BE2C (cell line): ENCODE measurements at regions not wholly inside any gene's neighbourhood (a gene's known extent, or its start where the extent isn't known, plus 50 kb on each side); places are given as distances from the start of the nearest gene placed in this dataset.

Experiments
- DNase-seq: peaks from one replicate; pipeline ENCODE4 v3.0.0-alpha.2; 2020
- H3K27me3 ChIP-seq: fragments of 250-450 bp; sonication (Bioruptor Pico); 2 replicates; pipeline ENCODE4 v1.5.1; 2020; ENCODE audit warnings: mild to moderate bottlenecking
- H3K36me3 ChIP-seq: fragments of 250-450 bp; sonication (Bioruptor Pico); 2 replicates; pipeline ENCODE4 v1.5.1; 2020; ENCODE audit warnings: mild to moderate bottlenecking
- H3K4me1 ChIP-seq: fragments of 250-450 bp; sonication (Bioruptor Pico); 2 replicates; pipeline ENCODE4 v1.5.1; 2020
- H3K4me3 ChIP-seq: 2 replicates; pipeline ENCODE4 v1.5.1; 2011; ENCODE audit warnings: low read depth, low read length
- H3K9me3 ChIP-seq: fragments of 250-450 bp; sonication (Bioruptor Pico); 2 replicates; pipeline ENCODE4 v1.5.1; 2020
- TF ChIP-seq, protein P1 (sequence below): IDR thresholded peaks from 2 replicates; pipeline ENCODE4 v1.5.1; 2012; ENCODE audit warnings: mild to moderate bottlenecking, low read depth, low read length

DNA sequence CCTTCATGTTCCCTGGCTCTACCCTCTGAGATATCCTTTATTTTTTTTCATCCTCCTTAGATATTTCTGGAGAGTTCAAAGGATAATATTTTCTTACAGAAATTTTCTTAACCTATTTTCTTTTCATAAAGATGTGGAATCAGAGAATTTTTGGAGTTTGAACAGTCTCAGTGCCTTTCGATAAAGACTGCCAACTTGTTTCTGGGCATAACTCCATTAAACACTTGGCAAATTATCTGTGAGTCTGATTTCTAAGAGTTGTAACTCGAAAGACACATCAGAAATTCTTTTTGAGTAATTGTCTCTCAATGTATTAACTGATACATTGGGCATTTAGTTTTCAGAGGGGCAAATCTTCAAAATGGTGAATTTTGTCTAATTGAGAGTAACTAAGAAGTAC lies 1255.6 kb downstream of the NCAM2 start:
- no peak for DNase-seq
- H3K9me3 ChIP-seq, result no peaks in the 10 kb centered on the region
- H3K36me3 ChIP-seq, result no peaks in the 10 kb centered on the region
- no peak overlapping the region for H3K4me3 ChIP-seq
- peaks cover 6% of the 10 kb centered on the region; the same call in 1 of the 2 replicates for H3K4me1 ChIP-seq
- H3K27me3 ChIP-seq, result no peaks in the 10 kb centered on the region
- TF ChIP-seq, protein P1, sequence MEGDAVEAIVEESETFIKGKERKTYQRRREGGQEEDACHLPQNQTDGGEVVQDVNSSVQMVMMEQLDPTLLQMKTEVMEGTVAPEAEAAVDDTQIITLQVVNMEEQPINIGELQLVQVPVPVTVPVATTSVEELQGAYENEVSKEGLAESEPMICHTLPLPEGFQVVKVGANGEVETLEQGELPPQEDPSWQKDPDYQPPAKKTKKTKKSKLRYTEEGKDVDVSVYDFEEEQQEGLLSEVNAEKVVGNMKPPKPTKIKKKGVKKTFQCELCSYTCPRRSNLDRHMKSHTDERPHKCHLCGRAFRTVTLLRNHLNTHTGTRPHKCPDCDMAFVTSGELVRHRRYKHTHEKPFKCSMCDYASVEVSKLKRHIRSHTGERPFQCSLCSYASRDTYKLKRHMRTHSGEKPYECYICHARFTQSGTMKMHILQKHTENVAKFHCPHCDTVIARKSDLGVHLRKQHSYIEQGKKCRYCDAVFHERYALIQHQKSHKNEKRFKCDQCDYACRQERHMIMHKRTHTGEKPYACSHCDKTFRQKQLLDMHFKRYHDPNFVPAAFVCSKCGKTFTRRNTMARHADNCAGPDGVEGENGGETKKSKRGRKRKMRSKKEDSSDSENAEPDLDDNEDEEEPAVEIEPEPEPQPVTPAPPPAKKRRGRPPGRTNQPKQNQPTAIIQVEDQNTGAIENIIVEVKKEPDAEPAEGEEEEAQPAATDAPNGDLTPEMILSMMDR, result no peak

DNA sequence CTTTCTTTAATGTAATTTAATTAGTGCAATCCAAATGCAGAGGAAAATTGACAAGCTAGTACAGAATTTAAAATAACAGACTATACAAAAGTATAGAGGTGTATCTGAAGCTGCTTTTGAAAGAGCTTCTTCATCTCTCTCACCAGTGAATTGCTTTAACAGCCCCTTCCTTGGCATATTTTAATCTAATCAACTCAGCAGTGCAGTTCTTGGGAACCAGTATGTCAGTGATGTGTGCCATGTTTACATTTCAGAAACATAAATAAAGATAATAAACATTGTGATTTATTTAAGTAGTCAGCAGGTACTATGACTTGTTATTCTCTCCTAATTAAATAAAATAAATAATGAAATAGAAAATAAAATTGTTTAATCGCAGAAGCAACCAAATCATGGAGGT lies 1260.6 kb downstream of the NCAM2 start:
- no peaks in the 10 kb centered on the region for H3K9me3 ChIP-seq
- H3K27me3 ChIP-seq, result no peaks in the 10 kb centered on the region
- no peaks in the 10 kb centered on the region; the same call in 1 of the 2 replicates for H3K4me1 ChIP-seq
- H3K4me3 ChIP-seq, result no peak overlapping the region
- TF ChIP-seq, protein P1, result no peak
- no peaks in the 10 kb centered on the region for H3K36me3 ChIP-seq
- DNase-seq, result no peak

DNA sequence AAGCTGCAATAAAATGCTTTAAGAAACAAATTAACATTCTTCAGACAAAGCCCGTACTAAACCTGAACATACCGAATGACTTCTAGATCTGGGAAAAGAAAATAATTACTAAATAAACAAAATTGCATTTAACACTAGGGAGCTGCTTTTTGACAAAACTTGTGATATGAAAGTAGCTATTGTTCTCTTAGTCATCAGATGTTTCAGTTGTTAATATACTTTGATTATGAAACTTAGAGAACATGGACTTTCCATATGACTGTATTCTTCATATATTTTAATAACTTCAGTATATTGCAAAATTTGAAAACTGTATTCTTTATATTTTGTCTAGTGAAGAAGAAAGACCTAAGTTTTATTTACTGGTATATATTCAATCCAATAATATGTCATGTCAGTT lies 1262.1 kb downstream of the NCAM2 start:
- Histone ChIP-seq H3K4me1 (no peaks in the 10 kb centered on the region; the same call in 1 of the 2 replicates), H3K9me3 (no peaks in the 10 kb centered on the region), H3K27me3 (no peaks in the 10 kb centered on the region), H3K36me3 (no peaks in the 10 kb centered on the region), H3K4me3 (no peak overlapping the region)
- TF ChIP-seq, protein P1, result no peak
- DNase-seq, result no peak

- Histone ChIP-seq H3K27me3 (no peaks in the 10 kb centered on the region), H3K36me3 (no peaks in the 10 kb centered on the region), H3K4me1 (no peaks in the 10 kb centered on the region; the same call in 1 of the 2 replicates), H3K4me3 (no peak overlapping the region), H3K9me3 (no peaks in the 10 kb centered on the region)
- TF ChIP-seq, protein P1, result no peak
- DNase-seq, result no peak
These were observed 1265.7 kb downstream of the NCAM2 start for GRCh38 chr21:22263890-22264289.

DNA sequence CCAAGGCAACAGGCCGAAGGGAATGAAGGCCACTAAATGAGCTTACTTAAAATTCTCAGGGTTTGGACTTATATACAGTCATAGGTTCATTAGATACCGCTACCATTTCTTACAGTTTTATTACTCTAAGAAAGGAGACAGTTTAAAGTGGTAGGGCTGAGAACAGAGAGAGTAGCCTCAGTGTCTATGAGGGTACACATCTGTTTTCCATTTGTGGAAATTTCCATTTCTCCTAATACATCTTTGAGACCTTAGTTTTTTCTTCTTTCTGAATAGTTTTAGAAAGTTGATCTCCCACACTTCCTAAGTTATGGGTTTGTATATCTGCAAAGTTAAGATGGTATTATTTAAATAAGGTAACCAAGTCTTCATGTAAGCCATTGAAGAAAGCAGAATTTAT lies 1279.1 kb downstream of the NCAM2 start:
- H3K27me3 ChIP-seq, result no peaks in the 10 kb centered on the region
- TF ChIP-seq, protein P1, result no peak
- H3K36me3 ChIP-seq, result no peaks in the 10 kb centered on the region
- H3K9me3 ChIP-seq, result no peaks in the 10 kb centered on the region
- H3K4me3 ChIP-seq, result no peak overlapping the region
- H3K4me1 ChIP-seq, result no peaks in the 10 kb centered on the region
- no peak for DNase-seq

- H3K36me3 ChIP-seq, result no peaks in the 10 kb centered on the region
- H3K27me3 ChIP-seq, result no peaks in the 10 kb centered on the region
- DNase-seq, result no peak
- H3K4me3 ChIP-seq, result no peak overlapping the region
- H3K4me1 ChIP-seq, result no peaks in the 10 kb centered on the region
- H3K9me3 ChIP-seq, result no peaks in the 10 kb centered on the region
- TF ChIP-seq, protein P1, result no peak
These were observed 1280.2 kb downstream of the NCAM2 start for GRCh38 chr21:22278366-22278765.
